Stomach (tissue), 8 donors: ENCODE measurements at regions not wholly inside any gene's neighbourhood (a gene's known extent, or its start where the extent isn't known, plus 50 kb on each side); places are given as distances from the start of the nearest gene placed in this dataset.

Source experiments
- DNase-seq, 2 donors: peaks; one replicate each; pipeline versions ENCODE4 v3.0.0 to v3.0.0-alpha.2; 2013 to 2019
- H3K27ac ChIP-seq, 5 donors: fragments of 200-600 bp in 4 of 5; sonication (generic) in 4 of 5; one replicate each; pipeline ENCODE4 v1.5.1; 2013 to 2019; ENCODE audit warnings: mild to moderate bottlenecking in 1 of 5, moderate library complexity in 1 of 5
- H3K27me3 ChIP-seq, 3 donors: fragments of 200-600 bp; sonication (generic); one replicate each; pipeline ENCODE4 v1.5.1; 2017 to 2019; ENCODE audit warnings: mixed run types in 1 of 3
- H3K36me3 ChIP-seq, 4 donors: fragments of 200-600 bp; sonication (generic); 1 replicate in 3 of 4; 2 replicates in 1 of 4; pipeline ENCODE4 v1.5.1; 2016 to 2019
- H3K4me1 ChIP-seq, 4 donors: fragments of 200-600 bp; sonication (generic); one replicate each; pipeline ENCODE4 v1.5.1; 2016 to 2019
- H3K4me3 ChIP-seq, 4 donors: fragments of 200-600 bp; sonication (generic) in 3 of 4; one replicate each; pipeline ENCODE4 v1.5.1; 2016 to 2019; ENCODE audit warnings: mild to moderate bottlenecking in 1 of 4
- H3K9me3 ChIP-seq, 4 donors: fragments of 200-600 bp; sonication (generic); one replicate each; pipeline ENCODE4 v1.5.1; 2016 to 2019
- EP300 ChIP-seq: sonication (generic); formaldehyde crosslinking; IDR thresholded peaks from one replicate; pipeline ENCODE4 v1.6.1; 2017; ENCODE audit warnings: antibody characterized with exemption
- POLR2A ChIP-seq, 4 donors: fragments of 450-650 bp; IDR thresholded peaks; one replicate each; pipeline ENCODE4 v1.6.1; 2016; ENCODE audit warnings: antibody characterized with exemption in 4 of 4, control low read depth in 2 of 4, mild to moderate bottlenecking in 1 of 4, moderate library complexity in 1 of 4
- POLR2AphosphoS5 ChIP-seq, 3 donors: sonication (generic); formaldehyde crosslinking; IDR thresholded peaks; one replicate each; pipeline ENCODE4 v1.6.1; 2016; ENCODE audit warnings: antibody characterized with exemption in 3 of 3
- WGBS, 5 donors: extraction: QIAGEN DNeasy Blood & Tissue Kit in 3 of 5; methylation state at CpG; one replicate each; pipeline versions ENCODE4 v1.1.5 to v1.1.7; 2013 to 2018; 5-methylcytosine and 5-hydroxymethylcytosine counted together
- intact Hi-C: fragments of 100-400 bp; cut with DNase I; formaldehyde crosslinking; loops from one replicate; pipeline ENCODE4 v1.15.1; 2023; ENCODE audit warnings: low total_unique reads
- TF ChIP-seq, protein P1 (sequence below), 7 experiments: fragments of 450-650 bp in 4 of 7; fragments of 200-600 bp in 3 of 7; sonication (generic) in 3 of 7; IDR thresholded peaks; one replicate each; pipeline ENCODE4 v1.5.1; 2016 to 2019; ENCODE audit warnings: antibody characterized with exemption in 7 of 7, control low read depth in 2 of 7, mild to moderate bottlenecking in 1 of 7
- donor health status: healthy with polysubstance abuse.
- donor health status: Bipolar disorder and iron deficiency.
- donor health status: healthy.

DNA sequence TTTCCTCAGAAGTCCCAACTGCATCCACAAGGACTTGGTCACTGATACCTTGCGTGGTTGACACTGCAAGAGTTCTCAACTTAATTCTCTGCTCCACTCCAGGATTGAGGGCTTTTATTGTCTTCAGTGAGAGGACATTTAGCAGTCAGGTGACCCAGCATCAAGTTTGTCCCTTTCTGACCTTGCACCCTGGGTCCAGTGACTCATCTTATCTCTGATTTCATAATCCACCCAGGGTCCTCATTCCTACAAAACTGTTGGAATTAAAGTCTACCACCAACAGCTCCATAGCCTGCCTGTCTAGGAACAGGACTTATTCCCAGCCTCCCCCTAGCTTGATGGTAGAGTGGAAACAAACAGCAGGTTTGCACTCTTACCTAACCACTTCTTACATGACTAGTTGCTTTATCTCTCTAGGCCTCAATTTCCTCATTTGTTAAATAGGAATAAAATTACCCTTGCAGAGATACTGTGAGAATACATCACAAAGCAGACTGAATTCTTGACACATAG is 151.3 kb upstream of the LPP start:
- no peak for TF ChIP-seq EP300
- no peak for TF ChIP-seq POLR2A (IDR thresholded peaks at IDR 0.05)
- TF ChIP-seq, protein P1, sequence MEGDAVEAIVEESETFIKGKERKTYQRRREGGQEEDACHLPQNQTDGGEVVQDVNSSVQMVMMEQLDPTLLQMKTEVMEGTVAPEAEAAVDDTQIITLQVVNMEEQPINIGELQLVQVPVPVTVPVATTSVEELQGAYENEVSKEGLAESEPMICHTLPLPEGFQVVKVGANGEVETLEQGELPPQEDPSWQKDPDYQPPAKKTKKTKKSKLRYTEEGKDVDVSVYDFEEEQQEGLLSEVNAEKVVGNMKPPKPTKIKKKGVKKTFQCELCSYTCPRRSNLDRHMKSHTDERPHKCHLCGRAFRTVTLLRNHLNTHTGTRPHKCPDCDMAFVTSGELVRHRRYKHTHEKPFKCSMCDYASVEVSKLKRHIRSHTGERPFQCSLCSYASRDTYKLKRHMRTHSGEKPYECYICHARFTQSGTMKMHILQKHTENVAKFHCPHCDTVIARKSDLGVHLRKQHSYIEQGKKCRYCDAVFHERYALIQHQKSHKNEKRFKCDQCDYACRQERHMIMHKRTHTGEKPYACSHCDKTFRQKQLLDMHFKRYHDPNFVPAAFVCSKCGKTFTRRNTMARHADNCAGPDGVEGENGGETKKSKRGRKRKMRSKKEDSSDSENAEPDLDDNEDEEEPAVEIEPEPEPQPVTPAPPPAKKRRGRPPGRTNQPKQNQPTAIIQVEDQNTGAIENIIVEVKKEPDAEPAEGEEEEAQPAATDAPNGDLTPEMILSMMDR (IDR thresholded peaks at IDR 0.05): no peak
- TF ChIP-seq POLR2AphosphoS5 (IDR thresholded peaks at IDR 0.05): no peak
- H3K4me1 ChIP-seq: peaks cover 8 to 30% (median 17%) of the 10 kb centered on the region in 4 donors
- H3K27ac ChIP-seq: peak overlapping the region in 4 of 5 donors; percentile 44 to 69 (median 51)
- no peaks in the 10 kb centered on the region for H3K36me3 ChIP-seq
- intact Hi-C loops: no loop called here
- no peak overlapping the region for H3K4me3 ChIP-seq
- H3K27me3 ChIP-seq: no peaks in the 10 kb centered on the region
- 92 to 100% (median 97%) methylated on average over 1 of the region's 1 CpG for WGBS, 5 donors
- no peak for DNase-seq
- H3K9me3 ChIP-seq: no peaks in the 10 kb centered on the region

DNA sequence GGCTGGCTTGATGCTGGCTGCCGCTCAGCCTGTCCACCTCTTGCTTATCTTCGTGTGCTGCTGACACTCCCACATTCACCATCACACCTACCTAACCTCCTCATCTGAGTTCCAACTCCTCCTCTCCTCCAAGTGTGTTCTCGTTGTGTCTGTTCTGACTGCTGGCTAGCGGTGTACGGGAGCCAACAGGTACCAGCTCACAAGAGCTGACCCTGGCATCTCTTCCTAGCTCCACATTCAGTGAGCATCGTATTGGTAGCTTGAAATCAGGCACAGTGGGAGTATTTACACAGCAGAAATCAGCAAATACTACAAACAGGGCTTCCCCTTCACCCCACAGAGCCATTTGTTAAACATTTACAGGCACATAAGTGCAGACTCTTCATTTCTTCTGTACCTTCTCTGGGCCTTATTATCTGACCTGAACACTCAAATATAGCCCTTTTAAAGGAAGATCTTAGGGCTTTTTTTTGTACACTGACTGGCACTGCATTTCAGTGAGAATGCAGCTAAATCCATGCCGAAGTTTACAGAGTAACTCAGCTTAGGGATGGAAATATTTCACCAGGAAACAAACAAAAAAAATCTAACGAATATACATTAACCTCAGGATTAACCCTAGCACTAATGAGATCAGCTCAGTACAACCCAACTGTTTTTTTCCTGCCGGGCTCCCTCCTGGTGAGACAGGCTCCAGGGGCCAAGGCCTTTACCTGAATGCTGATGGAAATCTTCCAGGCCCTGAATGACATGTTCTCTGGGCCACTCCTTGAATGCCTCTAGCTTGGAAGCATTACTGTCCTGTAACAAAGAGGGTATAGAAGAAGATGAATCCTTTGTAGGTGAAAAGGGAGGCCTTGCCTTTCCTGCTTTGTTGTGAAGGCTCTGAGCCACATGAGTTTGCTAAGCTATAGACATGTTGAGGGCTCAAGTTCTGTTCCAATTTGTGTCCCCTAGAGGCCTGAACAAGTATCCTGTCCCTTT is 150.5 kb upstream of the LPP start:
- Histone ChIP-seq H3K4me1 (peaks cover 8 to 30% (median 14%) of the 10 kb centered on the region in 4 donors), H3K4me3 (no peak overlapping the region), H3K36me3 (no peaks in the 10 kb centered on the region), H3K27ac (peak overlapping the region in 4 of 5 donors; percentile 50 to 69 (median 52)), H3K9me3 (no peaks in the 10 kb centered on the region), H3K27me3 (no peaks in the 10 kb centered on the region)
- intact Hi-C loops: no loop called here
- peak; percentile 37 to 74 for DNase-seq
- WGBS, 5 donors: 23 to 58% (median 40%) methylated on average over 9 of the region's 9 CpGs
- TF ChIP-seq POLR2AphosphoS5 (IDR thresholded peaks at IDR 0.05) (peak in 1 of 3 donors; percentile 35), EP300 (no peak), POLR2A (IDR thresholded peaks at IDR 0.05) (no peak)
- TF ChIP-seq, protein P1 (IDR thresholded peaks at IDR 0.05): no peak

DNA sequence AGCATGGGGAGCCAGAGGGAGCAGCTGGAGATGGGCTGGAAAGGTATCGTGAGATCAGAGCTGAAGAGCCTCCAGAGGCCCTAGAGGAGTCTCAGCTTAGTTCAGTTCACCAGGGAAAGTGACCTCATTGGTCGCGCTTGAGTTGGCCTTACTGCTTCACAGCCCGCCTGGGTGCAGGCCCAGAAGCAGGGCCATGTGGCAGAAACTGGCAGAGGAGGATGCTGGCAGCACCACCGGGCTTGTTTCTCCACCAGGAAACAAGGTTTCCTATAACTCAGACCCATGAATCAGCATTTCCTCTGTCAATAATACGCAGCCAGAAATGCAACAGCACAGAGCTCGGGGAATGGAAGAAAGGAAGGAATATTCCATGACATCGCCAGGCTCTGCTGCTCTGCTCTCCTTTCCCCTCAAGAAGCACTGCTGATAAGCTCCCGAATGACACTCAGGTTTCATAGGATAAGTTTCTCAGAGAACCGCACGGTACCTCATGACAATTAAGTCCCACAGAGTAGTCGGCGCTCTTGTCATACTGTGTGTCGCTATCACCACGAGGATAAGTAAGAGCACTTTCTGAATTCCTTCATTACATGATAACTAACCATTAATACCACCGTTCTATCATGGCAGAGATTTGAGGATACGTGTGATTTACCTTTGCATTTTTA is 147.1 kb upstream of the LPP start:
- intact Hi-C loops: no loop called here
- WGBS, 5 donors: 76 to 90% (median 84%) methylated on average over 17 of the region's 17 CpGs
- H3K27me3 ChIP-seq: no peaks in the 10 kb centered on the region
- H3K4me1 ChIP-seq: peaks cover 7 to 22% (median 10%) of the 10 kb centered on the region in 4 donors
- peak overlapping the region in 1 of 5 donors; percentile 6 for H3K27ac ChIP-seq
- H3K4me3 ChIP-seq: no peak overlapping the region
- TF ChIP-seq EP300 (no peak), POLR2A (IDR thresholded peaks at IDR 0.05) (no peak), POLR2AphosphoS5 (IDR thresholded peaks at IDR 0.05) (no peak)
- TF ChIP-seq, protein P1 (IDR thresholded peaks at IDR 0.05): no peak
- no peak for DNase-seq
- peaks cover 0 to 4% (median 0%) of the 10 kb centered on the region in 4 donors for H3K9me3 ChIP-seq
- H3K36me3 ChIP-seq: no peaks in the 10 kb centered on the region

DNA sequence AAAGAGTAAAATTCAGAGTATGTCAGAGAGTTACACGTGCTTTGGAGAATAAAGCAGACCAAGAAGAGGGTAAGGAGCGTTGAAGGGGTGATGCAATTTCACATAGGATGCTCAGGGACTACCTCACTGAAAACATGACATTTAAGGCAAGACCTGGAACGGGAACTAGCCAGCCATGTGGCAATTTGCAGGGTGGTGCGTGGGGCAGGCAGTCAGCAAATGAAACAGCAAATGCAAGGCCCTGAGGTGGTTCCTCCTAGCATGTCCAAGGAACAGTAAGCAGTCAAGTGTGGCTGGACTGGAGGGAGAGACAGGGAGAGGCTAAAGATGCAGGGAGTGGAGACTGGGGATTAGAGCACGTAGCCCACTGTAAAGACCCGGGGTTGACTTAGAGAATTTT is 146.1 kb upstream of the LPP start:
- Histone ChIP-seq H3K27ac (peak overlapping the region in 1 of 5 donors; percentile 17), H3K27me3 (no peaks in the 10 kb centered on the region), H3K4me1 (peaks cover 6 to 16% (median 8%) of the 10 kb centered on the region in 4 donors), H3K36me3 (no peaks in the 10 kb centered on the region), H3K9me3 (peaks cover 0 to 4% (median 0%) of the 10 kb centered on the region in 4 donors), H3K4me3 (no peak overlapping the region)
- intact Hi-C loops: no loop called here
- no peak for DNase-seq
- WGBS, 5 donors: 82 to 95% (median 91%) methylated on average over 6 of the region's 6 CpGs
- TF ChIP-seq, protein P1 (IDR thresholded peaks at IDR 0.05): no peak
